AG04449 (cell line): ENCODE measurements at regions not wholly inside any gene's neighbourhood (a gene's known extent, or its start where the extent isn't known, plus 50 kb on each side); places are given as distances from the start of the nearest gene placed in this dataset.

ENCODE experiments used
- CTCF ChIA-PET: fragments of 350-600 bp; formaldehyde crosslinking; extraction: SDS; loops from one replicate; lab custom pipeline; 2021; ENCODE audit warnings: antibody characterized with exemption; lab: Yijun Ruan, JAX
- POLR2A ChIA-PET: fragments of 400-600, 350-600 bp; formaldehyde crosslinking; extraction: SDS; loops from one replicate; lab custom pipeline; 2020; ENCODE audit warnings: antibody characterized with exemption, inconsistent platforms; lab: Yijun Ruan, JAX
- DNase-seq: peaks from one replicate; pipeline ENCODE4 v3.0.0-alpha.2; 2010; ENCODE audit warnings: low read depth, low spot score
- H3K4me3 ChIP-seq: 2 replicates; pipeline ENCODE4 v1.5.1; 2011; ENCODE audit warnings: low read depth, mild to moderate bottlenecking, control low read depth, low read length
- CTCF ChIP-seq: IDR thresholded peaks from one replicate; pipeline ENCODE4 v1.5.1; 2011; ENCODE audit warnings: mild to moderate bottlenecking, moderate library complexity, low read length, control low read depth, inconsistent platforms; ENCODE audit not compliant: insufficient read depth; ENCODE audit errors: missing control alignments

GRCh38 chr2:51706220-51706619, 674.3 kb upstream of the NRXN1 start:
- no peak overlapping the region for H3K4me3 ChIP-seq
- ChIA-PET POLR2A (no interaction called here), CTCF (no interaction called here)
- DNase-seq: no peak
- no peak for TF ChIP-seq CTCF

- TF ChIP-seq CTCF: no peak
- DNase-seq: no peak
- POLR2A ChIA-PET: no interaction called here
- no peak overlapping the region for H3K4me3 ChIP-seq
- CTCF ChIA-PET: no interaction called here
Observed at GRCh38 chr2:51705417-51705816, 673.5 kb upstream of the NRXN1 start.

- H3K4me3 ChIP-seq: no peak overlapping the region
- CTCF ChIA-PET: no interaction called here
- no peak for DNase-seq
- POLR2A ChIA-PET: no interaction called here
- TF ChIP-seq CTCF: no peak
Observed at GRCh38 chr2:51698021-51698420, 666.1 kb upstream of the NRXN1 start.

- no peak for DNase-seq
Observed at GRCh38 chr2:51697095-51697494, 665.2 kb upstream of the NRXN1 start.

GRCh38 chr2:51695531-51695930, 663.6 kb upstream of the NRXN1 start:
- ChIA-PET POLR2A (interaction anchor here (0.6 kb wide), 1 partner anchor 31 kb away, joined by 3 read pairs; no protein-coding TSS in a partner anchor), CTCF (no interaction called here)
- H3K4me3 ChIP-seq: no peak overlapping the region
- no peak for TF ChIP-seq CTCF
- no peak for DNase-seq

More at GRCh38 chr2:51697095-51697494, 665.2 kb upstream of the NRXN1 start:
- no peak overlapping the region for H3K4me3 ChIP-seq
- CTCF ChIA-PET: no interaction called here
- POLR2A ChIA-PET: no interaction called here
- no peak for TF ChIP-seq CTCF

- no peak for DNase-seq
- no peak for TF ChIP-seq CTCF
- POLR2A ChIA-PET: no interaction called here
- CTCF ChIA-PET: interaction anchor here (1.2 to 1.3 kb wide), 2 partner anchors 17 to 28 kb away, joined by 3 to 4 read pairs; no protein-coding TSS in a partner anchor
- H3K4me3 ChIP-seq: no peak overlapping the region
Observed at GRCh38 chr2:51693640-51694039, 661.7 kb upstream of the NRXN1 start.
